IPS-15b (cell line): ENCODE measurements at regions not wholly inside any gene's neighbourhood (a gene's known extent, or its start where the extent isn't known, plus 50 kb on each side); places are given as distances from the start of the nearest gene placed in this dataset.

Experiments used
- H3K27me3 ChIP-seq: one replicate; pipeline ENCODE4 v1.6.1; 2013; ENCODE audit warnings: low read length; ENCODE audit not compliant: control insufficient read depth, insufficient read depth
- H3K36me3 ChIP-seq: one replicate; pipeline ENCODE4 v1.6.1; 2013; ENCODE audit warnings: low read length; ENCODE audit not compliant: control insufficient read depth, insufficient read depth
- H3K4me1 ChIP-seq: one replicate; pipeline ENCODE4 v1.6.1; 2013; ENCODE audit warnings: mild to moderate bottlenecking, low read length; ENCODE audit not compliant: control insufficient read depth, insufficient read depth
- H3K4me3 ChIP-seq: one replicate; pipeline ENCODE4 v1.5.1; 2013; ENCODE audit warnings: low read depth, low read length
- H3K9ac ChIP-seq: one replicate; pipeline ENCODE4 v1.6.1; 2013; ENCODE audit warnings: low read depth, mild to moderate bottlenecking, low read length
- H3K9me3 ChIP-seq: one replicate; pipeline ENCODE4 v1.6.1; 2013; ENCODE audit warnings: mild to moderate bottlenecking, low read length; ENCODE audit not compliant: control insufficient read depth, insufficient read depth

DNA sequence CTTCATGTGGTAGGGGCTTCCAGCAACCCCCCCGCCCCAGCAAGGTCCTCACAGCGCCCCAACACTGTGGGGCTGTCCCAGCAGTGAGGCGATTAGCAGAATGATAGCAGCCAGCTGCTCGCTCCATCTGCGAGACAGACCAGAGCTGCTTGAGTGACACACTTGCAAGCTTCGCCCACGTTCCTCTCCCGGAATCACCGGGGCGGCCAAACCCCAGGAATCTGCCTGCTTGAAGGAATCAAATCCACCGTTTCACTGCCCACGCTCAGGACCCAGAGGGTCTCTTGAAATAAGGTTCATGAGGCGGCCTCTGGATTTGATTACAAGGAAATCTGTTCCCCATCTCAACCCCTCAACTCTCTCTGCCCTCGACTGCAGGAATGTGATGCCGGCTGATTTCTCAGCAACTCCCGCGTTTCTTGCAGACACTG is 356.0 kb downstream of the C16orf95 start:
- no peaks in the 10 kb centered on the region for H3K9me3 ChIP-seq
- no peaks in the 10 kb centered on the region for H3K36me3 ChIP-seq
- no peaks in the 10 kb centered on the region for H3K4me1 ChIP-seq
- H3K4me3 ChIP-seq: no peak overlapping the region
- H3K27me3 ChIP-seq: no peaks in the 10 kb centered on the region
- H3K9ac ChIP-seq: no peak overlapping the region

DNA sequence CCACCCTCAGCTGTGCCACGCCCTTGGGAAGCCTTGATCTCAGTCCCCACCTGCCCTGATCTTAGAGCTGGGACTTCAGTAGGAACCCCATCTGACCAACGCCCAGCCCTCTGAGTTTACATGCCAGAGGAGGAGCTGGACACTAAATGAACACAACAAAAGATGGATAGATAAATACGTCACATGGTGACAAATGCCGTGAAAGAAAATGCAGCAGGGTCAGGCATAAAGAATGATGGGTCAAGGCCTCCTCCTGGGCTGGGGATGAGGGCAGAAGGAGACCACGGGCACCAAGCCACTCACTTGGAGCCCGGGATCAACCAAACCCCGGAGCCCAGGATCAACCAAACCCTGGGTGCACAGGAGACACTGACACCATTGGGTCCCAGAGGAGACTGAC is 354.9 kb downstream of the C16orf95 start:
- no peaks in the 10 kb centered on the region for H3K9me3 ChIP-seq
- H3K4me1 ChIP-seq: no peaks in the 10 kb centered on the region
- no peaks in the 10 kb centered on the region for H3K27me3 ChIP-seq
- H3K4me3 ChIP-seq: no peak overlapping the region
- no peak overlapping the region for H3K9ac ChIP-seq
- no peaks in the 10 kb centered on the region for H3K36me3 ChIP-seq

DNA sequence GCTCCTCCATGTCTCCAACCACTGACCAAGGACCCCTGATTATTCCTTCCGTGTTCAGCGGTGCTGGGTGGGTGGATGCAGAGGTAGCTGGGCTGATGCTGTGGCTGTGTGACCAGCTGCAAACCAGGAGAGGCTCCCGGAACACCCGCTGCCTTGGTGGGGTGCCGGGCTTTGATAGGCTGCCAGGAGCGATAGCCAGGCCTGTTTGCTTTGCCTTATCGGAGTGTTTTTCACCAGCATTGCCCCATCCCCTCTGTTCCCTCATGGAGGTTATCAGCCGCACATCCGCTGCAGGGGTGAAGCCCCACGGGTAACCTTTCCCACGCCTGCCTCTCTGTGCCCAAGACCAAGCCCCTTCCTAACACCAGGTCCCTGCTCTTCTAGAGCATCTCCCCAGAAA is 354.3 kb downstream of the C16orf95 start:
- Histone ChIP-seq H3K27me3 (no peaks in the 10 kb centered on the region), H3K9ac (no peak overlapping the region), H3K4me3 (no peak overlapping the region), H3K4me1 (no peaks in the 10 kb centered on the region), H3K9me3 (no peaks in the 10 kb centered on the region), H3K36me3 (no peaks in the 10 kb centered on the region)

DNA sequence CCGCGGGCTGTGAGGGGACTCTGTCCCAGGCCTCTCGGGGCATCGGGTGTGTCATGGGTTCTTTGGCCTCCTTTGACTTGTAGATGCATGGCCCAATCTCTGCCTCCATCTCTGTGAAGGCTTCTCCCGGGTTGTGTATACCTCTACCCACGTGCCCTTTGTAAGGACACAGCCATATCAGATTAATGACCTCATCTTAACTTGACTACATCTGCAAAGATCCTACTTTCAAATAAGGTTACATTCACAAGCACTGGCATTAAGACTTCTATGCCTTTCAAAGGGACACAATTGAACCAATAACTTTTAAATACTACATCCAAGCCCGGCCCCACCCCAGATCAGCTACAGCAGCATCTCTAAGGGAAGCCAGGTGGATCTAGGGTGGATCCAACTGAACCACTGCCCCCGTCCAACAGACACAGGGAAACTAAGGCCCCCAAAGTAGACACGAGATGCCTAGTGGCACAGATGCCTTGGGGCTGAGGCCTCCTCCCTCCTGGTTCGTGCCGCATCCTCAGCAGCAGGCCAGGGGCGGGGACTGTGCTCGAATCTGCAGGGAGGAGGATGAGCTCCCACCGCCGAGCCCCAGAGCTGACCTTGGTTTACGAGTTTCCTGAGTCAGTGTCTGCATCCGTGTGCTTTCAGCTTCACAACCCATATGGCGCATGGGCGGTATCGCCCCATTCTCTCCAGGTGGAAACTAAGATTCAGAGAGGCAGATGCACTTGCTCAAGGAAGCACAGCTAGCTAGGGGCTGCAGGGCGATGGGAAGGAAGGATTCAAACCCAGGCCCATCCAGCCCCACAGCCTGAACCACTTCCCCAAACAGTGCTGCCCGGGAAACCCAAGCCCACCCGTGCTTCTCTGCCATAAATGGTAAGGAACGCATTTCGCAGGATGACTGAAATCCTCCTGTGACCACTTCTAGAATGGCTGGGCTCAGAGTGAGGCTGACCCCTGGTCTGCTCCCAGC is 353.3 kb downstream of the C16orf95 start:
- no peak overlapping the region for H3K4me3 ChIP-seq
- H3K9me3 ChIP-seq: no peaks in the 10 kb centered on the region
- H3K36me3 ChIP-seq: no peaks in the 10 kb centered on the region
- H3K4me1 ChIP-seq: no peaks in the 10 kb centered on the region
- H3K27me3 ChIP-seq: no peaks in the 10 kb centered on the region
- no peak overlapping the region for H3K9ac ChIP-seq

DNA sequence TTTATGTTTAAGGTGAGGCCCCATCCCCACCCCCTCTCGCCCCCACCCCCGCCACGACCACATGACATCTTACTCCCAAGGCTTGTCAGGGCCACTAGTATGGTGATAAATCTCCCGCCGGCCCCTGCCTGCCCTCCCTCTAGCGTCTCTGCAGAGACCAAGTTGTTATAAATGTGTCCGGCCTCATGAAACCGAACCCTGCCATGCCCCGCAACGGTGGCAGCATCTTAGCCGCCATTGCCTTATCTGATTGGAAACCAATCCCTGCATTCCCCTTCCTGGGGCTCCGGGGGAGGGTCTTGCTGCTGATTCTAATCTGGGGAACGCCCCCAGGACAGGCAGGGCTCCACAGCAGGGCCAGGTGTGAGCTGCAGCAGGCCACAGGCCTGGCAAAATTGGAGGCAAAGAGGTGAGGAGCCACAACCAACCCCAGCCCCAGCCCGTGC is 352.4 kb downstream of the C16orf95 start:
- H3K9me3 ChIP-seq: no peaks in the 10 kb centered on the region
- no peak overlapping the region for H3K9ac ChIP-seq
- H3K4me1 ChIP-seq: no peaks in the 10 kb centered on the region
- no peak overlapping the region for H3K4me3 ChIP-seq
- no peaks in the 10 kb centered on the region for H3K36me3 ChIP-seq
- H3K27me3 ChIP-seq: no peaks in the 10 kb centered on the region

DNA sequence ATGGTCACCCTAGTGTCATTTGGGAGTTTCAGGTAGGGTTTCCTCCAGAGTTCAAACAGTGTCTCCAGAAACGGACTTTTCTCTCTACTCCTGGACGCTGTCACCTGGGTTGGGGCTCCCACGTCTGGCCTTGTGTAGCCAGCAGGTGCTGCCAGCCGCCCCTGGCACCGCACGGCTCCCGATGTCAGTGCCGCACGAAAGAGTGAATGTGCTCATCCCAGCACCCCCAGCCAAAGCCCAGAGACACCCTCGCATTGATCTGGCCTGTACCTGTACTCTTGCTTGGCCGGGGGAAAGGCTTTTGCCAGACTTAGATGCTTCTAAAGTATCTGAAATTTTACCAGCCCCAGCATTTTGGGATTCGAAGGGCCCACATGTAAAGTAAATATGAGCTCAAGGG is 351.9 kb downstream of the C16orf95 start:
- no peak overlapping the region for H3K4me3 ChIP-seq
- no peak overlapping the region for H3K9ac ChIP-seq
- no peaks in the 10 kb centered on the region for H3K27me3 ChIP-seq
- no peaks in the 10 kb centered on the region for H3K9me3 ChIP-seq
- H3K36me3 ChIP-seq: no peaks in the 10 kb centered on the region
- H3K4me1 ChIP-seq: no peaks in the 10 kb centered on the region

DNA sequence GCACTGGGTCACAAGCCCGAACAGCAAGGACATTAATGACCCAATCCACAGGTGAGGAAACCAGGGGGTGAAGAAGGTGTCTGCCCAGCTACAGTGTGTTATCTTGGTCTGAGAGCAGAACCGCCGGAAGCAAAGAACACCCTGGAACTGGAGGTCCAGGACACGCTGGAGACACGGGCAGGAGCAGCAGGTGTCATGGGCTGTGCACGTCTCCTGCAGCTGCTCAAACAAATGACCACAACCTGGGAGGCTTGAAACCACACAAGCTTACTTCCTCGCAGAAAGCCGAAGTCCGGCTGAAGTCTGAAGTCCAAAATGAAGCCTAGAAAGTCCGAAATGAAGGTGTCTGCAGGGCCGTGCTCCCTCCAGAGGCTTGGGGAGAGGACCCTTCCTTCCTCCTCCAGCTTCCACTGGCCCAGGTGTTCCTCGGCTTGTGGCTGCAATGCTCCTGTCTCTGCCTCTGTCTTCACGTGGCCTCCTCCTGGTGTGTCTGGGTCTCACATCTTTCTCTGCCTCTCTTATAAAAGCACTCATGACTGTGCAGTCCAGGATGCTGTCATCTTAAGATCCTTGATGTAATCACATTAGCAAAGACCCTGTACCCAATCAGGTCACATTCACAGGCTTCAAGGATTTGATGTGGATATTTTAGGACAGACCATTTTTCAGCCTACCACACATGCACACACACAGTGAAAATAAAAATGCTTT is 351.2 kb downstream of the C16orf95 start:
- no peak overlapping the region for H3K9ac ChIP-seq
- no peaks in the 10 kb centered on the region for H3K27me3 ChIP-seq
- H3K4me3 ChIP-seq: no peak overlapping the region
- H3K9me3 ChIP-seq: no peaks in the 10 kb centered on the region
- no peaks in the 10 kb centered on the region for H3K36me3 ChIP-seq
- no peaks in the 10 kb centered on the region for H3K4me1 ChIP-seq

DNA sequence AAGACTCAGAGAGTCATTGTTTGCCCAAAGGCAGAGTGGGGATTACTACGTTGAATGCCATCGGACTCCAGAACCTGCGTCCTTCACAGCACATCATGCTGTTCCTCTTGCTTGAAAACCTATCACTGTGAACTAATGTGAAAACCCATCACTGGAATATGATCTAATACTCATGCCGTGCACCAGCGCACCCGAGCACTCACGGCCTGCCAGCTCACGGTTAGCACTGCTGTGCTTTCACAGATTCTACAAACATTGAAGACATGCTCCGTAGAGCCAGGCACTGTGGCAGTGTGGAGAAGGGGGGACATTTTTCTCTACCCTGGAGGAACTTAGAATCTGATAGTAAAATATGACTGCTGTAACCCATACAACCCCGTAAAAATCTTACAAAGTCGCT is 350.4 kb downstream of the C16orf95 start:
- H3K27me3 ChIP-seq: no peaks in the 10 kb centered on the region

DNA sequence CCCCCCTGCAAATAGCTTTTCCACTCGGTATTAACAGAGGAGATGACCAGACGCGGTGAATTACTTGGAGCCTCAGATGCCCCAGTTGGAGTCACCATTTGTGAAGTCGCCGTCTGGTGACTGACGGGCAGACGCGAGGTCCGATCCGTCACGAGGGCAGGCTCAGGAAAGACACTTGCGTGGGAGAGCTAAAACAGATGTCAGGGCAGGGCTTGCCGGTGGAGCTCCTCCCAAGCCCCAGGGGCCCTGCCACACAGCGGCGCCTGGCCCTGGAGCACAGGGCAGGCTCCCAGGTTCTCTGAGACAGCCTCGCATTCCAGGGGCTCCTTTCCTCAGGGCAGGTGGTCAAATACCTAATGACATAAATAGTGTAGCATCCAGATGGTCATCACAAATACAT is 348.3 kb downstream of the C16orf95 start:
- no peak overlapping the region for H3K4me3 ChIP-seq
- no peaks in the 10 kb centered on the region for H3K9me3 ChIP-seq
- H3K9ac ChIP-seq: no peak overlapping the region
- no peaks in the 10 kb centered on the region for H3K27me3 ChIP-seq
- H3K36me3 ChIP-seq: no peaks in the 10 kb centered on the region
- no peaks in the 10 kb centered on the region for H3K4me1 ChIP-seq

More for the DNA sequence above, 350.4 kb downstream of the C16orf95 start:
- Histone ChIP-seq H3K4me1 (no peaks in the 10 kb centered on the region), H3K36me3 (no peaks in the 10 kb centered on the region), H3K9ac (no peak overlapping the region), H3K9me3 (no peaks in the 10 kb centered on the region), H3K4me3 (no peak overlapping the region)

DNA sequence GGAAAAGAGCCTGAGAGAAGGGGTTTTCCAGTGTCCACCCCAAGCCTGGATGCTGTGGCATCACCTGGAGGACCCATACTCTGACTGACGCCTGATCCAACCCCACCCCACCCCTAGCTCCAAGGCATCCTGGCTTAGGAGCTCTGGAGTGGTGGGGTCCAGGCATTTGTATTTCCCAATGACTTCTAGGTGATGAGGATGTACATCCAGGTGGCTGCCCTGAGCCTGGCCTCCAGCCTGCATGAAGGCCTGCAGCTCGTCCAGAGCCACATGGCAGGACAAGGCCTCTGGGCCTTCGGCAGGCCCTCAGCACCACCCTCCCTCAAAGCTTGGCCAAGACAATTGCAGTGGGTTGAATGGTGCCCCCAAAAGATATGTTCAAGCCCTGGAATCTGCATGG is 347.5 kb downstream of the C16orf95 start:
- no peaks in the 10 kb centered on the region for H3K27me3 ChIP-seq
- H3K9me3 ChIP-seq: no peaks in the 10 kb centered on the region
- no peak overlapping the region for H3K9ac ChIP-seq
- H3K4me3 ChIP-seq: no peak overlapping the region
- no peaks in the 10 kb centered on the region for H3K4me1 ChIP-seq
- no peaks in the 10 kb centered on the region for H3K36me3 ChIP-seq

DNA sequence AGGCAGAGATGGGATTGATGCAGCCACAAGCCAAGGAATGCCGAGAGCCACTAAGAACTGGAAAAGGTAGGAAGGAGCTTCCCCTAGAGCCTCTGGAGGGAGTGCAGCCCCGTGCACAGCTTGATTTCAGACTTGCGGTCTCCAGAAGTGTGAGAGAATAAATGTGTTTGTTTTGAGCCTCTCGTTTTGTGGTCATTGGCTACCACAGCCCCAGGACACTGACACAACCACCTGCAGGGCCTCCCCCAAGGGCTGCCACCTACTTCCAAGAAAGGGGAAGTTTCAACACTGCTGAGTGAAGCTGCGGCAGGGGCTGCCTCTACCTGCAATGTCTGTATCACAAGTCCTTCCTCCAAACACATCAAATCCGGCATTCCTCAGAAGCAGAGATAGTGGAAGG is 346.9 kb downstream of the C16orf95 start:
- Histone ChIP-seq H3K9me3 (no peaks in the 10 kb centered on the region), H3K9ac (no peak overlapping the region), H3K4me1 (no peaks in the 10 kb centered on the region), H3K27me3 (no peaks in the 10 kb centered on the region), H3K4me3 (no peak overlapping the region), H3K36me3 (no peaks in the 10 kb centered on the region)

DNA sequence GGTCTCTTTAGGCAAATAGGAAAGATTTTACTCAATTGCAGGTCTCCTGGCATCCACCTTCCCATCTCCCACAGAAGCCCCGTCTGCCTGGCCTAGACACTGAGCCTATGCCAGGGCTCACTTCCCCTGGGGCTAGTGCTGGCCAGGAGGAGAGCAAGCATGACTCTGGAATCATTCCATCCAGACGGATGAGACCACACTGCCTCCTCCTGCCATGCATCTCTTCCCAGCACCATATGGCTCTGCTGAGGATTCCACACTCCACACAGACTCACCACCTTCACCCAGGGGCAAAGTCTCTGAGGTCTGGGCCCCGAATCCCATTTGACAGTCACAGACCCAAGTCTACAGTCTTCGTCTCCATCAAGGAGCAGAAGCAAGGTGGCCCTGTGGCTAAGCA is 346.5 kb downstream of the C16orf95 start:
- H3K9me3 ChIP-seq: no peaks in the 10 kb centered on the region
- no peaks in the 10 kb centered on the region for H3K27me3 ChIP-seq
- H3K36me3 ChIP-seq: no peaks in the 10 kb centered on the region
- H3K9ac ChIP-seq: no peak overlapping the region
- no peak overlapping the region for H3K4me3 ChIP-seq
- H3K4me1 ChIP-seq: no peaks in the 10 kb centered on the region
